Right lobe of liver (tissue), 6 donors: ENCODE measurements at regions not wholly inside any gene's neighbourhood (a gene's known extent, or its start where the extent isn't known, plus 50 kb on each side); places are given as distances from the start of the nearest gene placed in this dataset.

Experiments
- ATAC-seq, 4 donors: fragments of 200-7000 bp; cut with Tn5 transposase; one replicate each; pipeline ENCODE4 v1.9.1; 2020; ENCODE audit warnings: mild to moderate bottlenecking in 4 of 4, moderate library complexity in 4 of 4
- DNase-seq, 3 donors: peaks; one replicate each; pipeline ENCODE4 v3.0.0-alpha.2; 2020
- H3K27ac ChIP-seq, 3 donors: fragments of 200-600 bp; one replicate each; pipeline ENCODE4 v1.8.0; 2022
- H3K27me3 ChIP-seq, 2 donors: fragments of 200-600 bp; one replicate each; pipeline ENCODE4 v1.8.0; 2022
- H3K36me3 ChIP-seq, 4 donors: fragments of 200-600 bp; sonication (generic) in 1 of 4; one replicate each; pipeline versions ENCODE4 v1.5.1 to v1.8.0; 2017 to 2022; ENCODE audit warnings: control low read depth in 1 of 4
- H3K4me1 ChIP-seq, 4 donors: fragments of 200-600 bp; sonication (generic) in 1 of 4; one replicate each; pipeline versions ENCODE4 v1.5.1 to v1.8.0; 2017 to 2022; ENCODE audit warnings: control low read depth in 1 of 4
- H3K4me3 ChIP-seq, 3 donors: fragments of 200-600 bp; one replicate each; pipeline ENCODE4 v1.8.0; 2022
- H3K9me3 ChIP-seq, 4 donors: fragments of 200-600 bp; sonication (generic) in 1 of 4; one replicate each; pipeline versions ENCODE4 v1.5.1 to v1.8.0; 2017 to 2022; ENCODE audit warnings: control low read depth in 1 of 4
- CTCF ChIP-seq, 4 donors: fragments of 200-600 bp in 3 of 4; fragments of 450-650 bp in 1 of 4; IDR thresholded peaks; one replicate each; pipeline versions ENCODE4 v1.5.1 to v1.8.0; 2016 to 2022; ENCODE audit warnings: antibody characterized with exemption in 4 of 4, mild to moderate bottlenecking in 2 of 4
- POLR2A ChIP-seq: fragments of 450-650 bp; IDR thresholded peaks from one replicate; pipeline ENCODE4 v1.6.1; 2017; ENCODE audit warnings: antibody characterized with exemption, mild to moderate bottlenecking
- whole genome bisulfite sequencing: methylation state at CpG from one replicate; pipeline ENCODE4 v1.1.6; 2018; ENCODE audit warnings: low coverage, low lambda C conversion rate; ENCODE audit not compliant: insufficient coverage; ENCODE audit errors: missing lambda C conversion rate; 5-methylcytosine and 5-hydroxymethylcytosine counted together
- intact Hi-C, 2 donors: fragments of 100-400 bp; cut with DNase I; formaldehyde crosslinking; loops; one replicate each; pipeline versions ENCODE4 v1.11.2 to v1.14.1; 2022
- donor health status: DM: no; HTN: yes; CAD: no.
- donor health status: DM: no; HTN: no; CAD: no.
- donor health status: DM: no; HTN: no; CAD: no.
- donor health status: DM: no; HTN: yes; CAD: no.
- donor health status: DM: no; HTN: yes; CAD: no.

GRCh38 chr3:176430244-176431037 lies 766.8 kb downstream of the TBL1XR1 start:
- peak; percentile 53 to 79 (median 70) for ATAC-seq
- 38% methylated on average over 2 of the region's 2 CpGs for WGBS
- H3K27ac ChIP-seq, result no peak overlapping the region
- no peaks in the 10 kb centered on the region for H3K36me3 ChIP-seq
- no peaks in the 10 kb centered on the region for H3K9me3 ChIP-seq
- TF ChIP-seq CTCF (IDR thresholded peaks at IDR 0.05) (peak; percentile 49 to 68 (median 58)), POLR2A (no peak)
- H3K4me1 ChIP-seq, result no peaks in the 10 kb centered on the region
- H3K27me3 ChIP-seq, result no peaks in the 10 kb centered on the region
- intact Hi-C loops, result no loop called here
- DNase-seq, result no peak
- no peak overlapping the region for H3K4me3 ChIP-seq

- WGBS, result 43% methylated on average over 4 of the region's 4 CpGs
- DNase-seq (no peak), ATAC-seq (no peak)
- Histone ChIP-seq H3K27ac (no peak overlapping the region), H3K27me3 (no peaks in the 10 kb centered on the region), H3K36me3 (no peaks in the 10 kb centered on the region), H3K4me3 (no peak overlapping the region), H3K9me3 (no peaks in the 10 kb centered on the region), H3K4me1 (no peaks in the 10 kb centered on the region)
- intact Hi-C loops, result no loop called here
- no peak for TF ChIP-seq CTCF (IDR thresholded peaks at IDR 0.05)
- TF ChIP-seq POLR2A, result no peak
These were observed 768.7 kb downstream of the TBL1XR1 start for GRCh38 chr3:176428552-176428951.

- TF ChIP-seq CTCF (IDR thresholded peaks at IDR 0.05), result no peak
- no peak for TF ChIP-seq POLR2A
- H3K4me1 ChIP-seq, result no peaks in the 10 kb centered on the region
- no peaks in the 10 kb centered on the region for H3K9me3 ChIP-seq
- ATAC-seq (peak; percentile 51 to 91 (median 82)), DNase-seq (no peak)
- H3K27ac ChIP-seq, result no peak overlapping the region
- H3K27me3 ChIP-seq, result no peaks in the 10 kb centered on the region
- H3K4me3 ChIP-seq, result no peak overlapping the region
- no peaks in the 10 kb centered on the region for H3K36me3 ChIP-seq
- intact Hi-C loops, result no loop called here
These were observed 770.9 kb downstream of the TBL1XR1 start for GRCh38 chr3:176426371-176426770.

GRCh38 chr3:176416870-176417269 lies 780.4 kb downstream of the TBL1XR1 start:
- Histone ChIP-seq H3K27me3 (no peaks in the 10 kb centered on the region), H3K9me3 (no peaks in the 10 kb centered on the region), H3K4me3 (no peak overlapping the region), H3K36me3 (no peaks in the 10 kb centered on the region), H3K4me1 (no peaks in the 10 kb centered on the region), H3K27ac (no peak overlapping the region)
- ATAC-seq (no peak), DNase-seq (no peak)
- WGBS, result 54% methylated on average over 1 of the region's 3 CpGs
- intact Hi-C loops, result no loop called here
- no peak for TF ChIP-seq CTCF (IDR thresholded peaks at IDR 0.05)
- no peak for TF ChIP-seq POLR2A
